Liver (tissue), 8 donors: ENCODE measurements at regions not wholly inside any gene's neighbourhood (a gene's known extent, or its start where the extent isn't known, plus 50 kb on each side); places are given as distances from the start of the nearest gene placed in this dataset.

Experiments used
- DNase-seq: peaks from one replicate; pipeline ENCODE4 v3.0.0-alpha.2; 2017; ENCODE audit warnings: low spot score
- H3K27ac ChIP-seq, 2 donors: one replicate each; pipeline ENCODE4 v1.7.0; 2013; ENCODE audit warnings: inconsistent platforms in 2 of 2, low read length in 2 of 2, control low read depth in 1 of 2, low read depth in 1 of 2, mild to moderate bottlenecking in 1 of 2
- H3K27me3 ChIP-seq, 4 donors: one replicate each; pipeline versions ENCODE4 v1.6.1 to v1.7.0; 2013; ENCODE audit warnings: low read length in 3 of 4, inconsistent platforms in 1 of 4, mild to moderate bottlenecking in 1 of 4, moderate library complexity in 1 of 4; ENCODE audit not compliant: control insufficient read depth in 4 of 4, insufficient read depth in 4 of 4
- H3K36me3 ChIP-seq, 4 donors: one replicate each; pipeline versions ENCODE4 v1.6.1 to v1.7.0; 2013; ENCODE audit warnings: low read length in 3 of 4, mild to moderate bottlenecking in 3 of 4, low read depth in 1 of 4, moderate library complexity in 1 of 4; ENCODE audit not compliant: control insufficient read depth in 4 of 4, insufficient read depth in 3 of 4
- H3K4me1 ChIP-seq, 4 donors: one replicate each; pipeline versions ENCODE4 v1.6.1 to v1.7.0; 2013; ENCODE audit warnings: low read length in 3 of 4, mild to moderate bottlenecking in 3 of 4, moderate library complexity in 1 of 4; ENCODE audit not compliant: control insufficient read depth in 4 of 4, insufficient read depth in 4 of 4
- H3K4me3 ChIP-seq, 3 donors: one replicate each; pipeline versions ENCODE4 v1.6.1 to v1.7.0; 2013; ENCODE audit warnings: low read length in 3 of 3, control low read depth in 1 of 3, low read depth in 1 of 3, mild to moderate bottlenecking in 1 of 3
- H3K9ac ChIP-seq, 2 donors: one replicate each; pipeline ENCODE4 v1.7.0; 2013; ENCODE audit warnings: low read length in 2 of 2, mild to moderate bottlenecking in 2 of 2, moderate library complexity in 2 of 2, control low read depth in 1 of 2, low read depth in 1 of 2
- H3K9me3 ChIP-seq, 4 donors: one replicate each; pipeline versions ENCODE4 v1.6.1 to v1.7.0; 2013; ENCODE audit warnings: low read length in 3 of 4; ENCODE audit not compliant: control insufficient read depth in 4 of 4
- CTCF ChIP-seq: fragments of 150-350 bp; IDR thresholded peaks from 2 replicates; pipeline ENCODE4 v1.5.1; 2017; ENCODE audit warnings: improper control_type of control experiment, low read depth, low read length; ENCODE audit not compliant: missing input control
- EGR1 ChIP-seq, 2 donors: IDR thresholded peaks; 2 replicates each; pipeline ENCODE4 v1.6.1; 2016 to 2018; ENCODE audit warnings: antibody characterized with exemption in 2 of 2, low read depth in 2 of 2
- FOXA2 ChIP-seq: IDR thresholded peaks from 2 replicates; pipeline ENCODE4 v1.6.1; 2016; ENCODE audit warnings: antibody characterized with exemption
- GABPA ChIP-seq, 2 donors: IDR thresholded peaks in 1 of 2; conservative IDR thresholded peaks in 1 of 2; 2 replicates each; pipeline ENCODE4 v1.6.1; 2016; ENCODE audit warnings: antibody characterized with exemption in 2 of 2, mild to moderate bottlenecking in 1 of 2, moderate library complexity in 1 of 2
- HNF4A ChIP-seq, 2 donors: conservative IDR thresholded peaks; 2 replicates each; pipeline ENCODE4 v1.6.1; 2016; ENCODE audit warnings: antibody characterized with exemption in 2 of 2, mild to moderate bottlenecking in 2 of 2
- HNF4G ChIP-seq: IDR thresholded peaks from 2 replicates; pipeline ENCODE4 v1.6.1; 2016; ENCODE audit warnings: antibody characterized with exemption
- JUND ChIP-seq, 2 donors: IDR thresholded peaks; 2 replicates each; pipeline ENCODE4 v1.6.1; 2016; ENCODE audit warnings: antibody characterized with exemption in 2 of 2
- MAX ChIP-seq: IDR thresholded peaks from 2 replicates; pipeline ENCODE4 v1.6.1; 2016; ENCODE audit warnings: antibody characterized with exemption
- RAD21 ChIP-seq, 2 donors: IDR thresholded peaks; 2 replicates each; pipeline ENCODE4 v1.6.1; 2016; ENCODE audit warnings: antibody characterized with exemption in 2 of 2, mild to moderate bottlenecking in 2 of 2
- RXRA ChIP-seq, 2 donors: IDR thresholded peaks; 2 replicates each; pipeline ENCODE4 v1.6.1; 2017 to 2018; ENCODE audit warnings: antibody characterized with exemption in 2 of 2, mild to moderate bottlenecking in 1 of 2
- SP1 ChIP-seq: IDR thresholded peaks from 2 replicates; pipeline ENCODE4 v1.6.1; 2018; ENCODE audit warnings: antibody characterized with exemption, mild to moderate bottlenecking
- TAF1 ChIP-seq: conservative IDR thresholded peaks from 2 replicates; pipeline ENCODE4 v1.6.1; 2016; ENCODE audit warnings: antibody characterized with exemption, mild to moderate bottlenecking
- YY1 ChIP-seq: IDR thresholded peaks from 2 replicates; pipeline ENCODE4 v1.6.1; 2016; ENCODE audit warnings: antibody characterized with exemption, mild to moderate bottlenecking
- ZBTB33 ChIP-seq: IDR thresholded peaks from 2 replicates; pipeline ENCODE4 v1.6.1; 2016; ENCODE audit warnings: antibody characterized with exemption
- WGBS: extraction: QIAGEN DNeasy Blood & Tissue Kit; methylation state at CpG from one replicate; pipeline ENCODE4 v1.1.7; 2013; 5-methylcytosine and 5-hydroxymethylcytosine counted together
- donor health status: healthy.
- donor health status: healthy.
- donor health status: healthy.
- donor health status: healthy.
- donor health status: healthy.

- DNase-seq, result no peak
- TF ChIP-seq HNF4A (conservative IDR thresholded peaks at IDR 0.05), result no peak
- WGBS, result 88% methylated on average over 2 of the region's 2 CpGs
Observed at GRCh38 chr14:56367416-56367815, 212.2 kb upstream of the TMEM260 start.

GRCh38 chr14:56371737-56372136 lies 207.9 kb upstream of the TMEM260 start:
- H3K27me3 ChIP-seq, result peaks cover 0 to 3% (median 0%) of the 10 kb centered on the region in 4 donors
- no peak for DNase-seq
- no peak overlapping the region for H3K4me3 ChIP-seq
- H3K9ac ChIP-seq, result no peak overlapping the region
- H3K27ac ChIP-seq, result no peak overlapping the region
- no peaks in the 10 kb centered on the region for H3K36me3 ChIP-seq
- no peak for TF ChIP-seq GABPA (IDR thresholded peaks at IDR 0.05 in 1 of 2, conservative IDR thresholded peaks at IDR 0.05 in 1 of 2)
- TF ChIP-seq YY1, result no peak
- H3K4me1 ChIP-seq, result no peaks in the 10 kb centered on the region
- WGBS, result 91% methylated on average over 3 of the region's 3 CpGs
- peaks cover 0 to 3% (median 0%) of the 10 kb centered on the region in 4 donors for H3K9me3 ChIP-seq

More at GRCh38 chr14:56367416-56367815, 212.2 kb upstream of the TMEM260 start:
- Histone ChIP-seq H3K4me3 (no peak overlapping the region), H3K27ac (no peak overlapping the region), H3K9me3 (no peaks in the 10 kb centered on the region), H3K27me3 (peaks cover 0 to 3% (median 0%) of the 10 kb centered on the region in 4 donors), H3K36me3 (no peaks in the 10 kb centered on the region), H3K4me1 (no peaks in the 10 kb centered on the region), H3K9ac (no peak overlapping the region)

- H3K4me3 ChIP-seq, result no peak overlapping the region
- no peaks in the 10 kb centered on the region for H3K4me1 ChIP-seq
- DNase-seq, result no peak
- H3K27ac ChIP-seq, result no peak overlapping the region
- 97% methylated on average over 1 of the region's 1 CpG for WGBS
- H3K27me3 ChIP-seq, result peaks cover 0 to 3% (median 0%) of the 10 kb centered on the region in 4 donors
- H3K9me3 ChIP-seq, result peaks cover 0 to 3% (median 0%) of the 10 kb centered on the region in 4 donors
- TF ChIP-seq TAF1 (no peak), ZBTB33 (no peak), JUND (IDR thresholded peaks at IDR 0.05) (no peak), EGR1 (IDR thresholded peaks at IDR 0.05; ENCODE audit: low read depth in 2 of 2) (no peak), RXRA (IDR thresholded peaks at IDR 0.05) (no peak), HNF4A (conservative IDR thresholded peaks at IDR 0.05) (no peak), FOXA2 (no peak), RAD21 (IDR thresholded peaks at IDR 0.05) (no peak)
- no peak overlapping the region for H3K9ac ChIP-seq
- no peaks in the 10 kb centered on the region for H3K36me3 ChIP-seq
Observed at GRCh38 chr14:56374421-56374820, 205.2 kb upstream of the TMEM260 start.

GRCh38 chr14:56378046-56378445 lies 201.6 kb upstream of the TMEM260 start:
- no peak overlapping the region for H3K9ac ChIP-seq
- no peak overlapping the region for H3K4me3 ChIP-seq
- H3K27ac ChIP-seq, result no peak overlapping the region
- DNase-seq, result no peak
- H3K9me3 ChIP-seq, result peaks cover 0 to 6% (median 0%) of the 10 kb centered on the region in 4 donors
- 79% methylated on average over 4 of the region's 4 CpGs for WGBS
- no peaks in the 10 kb centered on the region for H3K36me3 ChIP-seq
- TF ChIP-seq CTCF (no peak), HNF4G (no peak), MAX (no peak), SP1 (no peak), GABPA (IDR thresholded peaks at IDR 0.05 in 1 of 2, conservative IDR thresholded peaks at IDR 0.05 in 1 of 2) (no peak), YY1 (no peak)
- no peaks in the 10 kb centered on the region for H3K4me1 ChIP-seq
- H3K27me3 ChIP-seq, result no peaks in the 10 kb centered on the region
